HG03575 (cell line): ENCODE measurements at regions not wholly inside any gene's neighbourhood (a gene's known extent, or its start where the extent isn't known, plus 50 kb on each side); places are given as distances from the start of the nearest gene placed in this dataset.
"Not testable (repeated sequence)": the region's sequence is repeated elsewhere in the genome, so short reads cannot be mapped to it uniquely, and the experiment has no call there.

Experiments used
- ATAC-seq: cut with Tn5 transposase; IDR thresholded peaks from one replicate; pipeline ENCODE4 v1.9.1; 2021; ENCODE audit not compliant: unreplicated experiment, insufficient number of reproducible peaks, low FRiP score; ENCODE audit errors: extremely low read depth

GRCh38 chr14:83101846-83102245, 1568.2 kb upstream of the SEL1L start:
- no peak for ATAC-seq

- no peak for ATAC-seq
These were observed 1584.4 kb upstream of the SEL1L start for GRCh38 chr14:83118029-83118428.

- no peak for ATAC-seq
These were observed 1586.5 kb upstream of the SEL1L start for GRCh38 chr14:83120187-83120586.

GRCh38 chr14:83126076-83126475, 1592.4 kb upstream of the SEL1L start:
- ATAC-seq, result no peak

- no peak for ATAC-seq
These were observed 1595.1 kb upstream of the SEL1L start for GRCh38 chr14:83128783-83129182.

- ATAC-seq, result no peak
These were observed 1595.8 kb upstream of the SEL1L start for GRCh38 chr14:83129496-83129895.

- ATAC-seq, result no peak
These were observed 1600.5 kb upstream of the SEL1L start for GRCh38 chr14:83133981-83134645.

- no peak for ATAC-seq
These were observed 1607.1 kb upstream of the SEL1L start for GRCh38 chr14:83140756-83141155.

GRCh38 chr14:83147006-83147405, 1613.4 kb upstream of the SEL1L start:
- ATAC-seq, result no peak

GRCh38 chr14:83151571-83151970, 1617.9 kb upstream of the SEL1L start:
- ATAC-seq, result no peak

- no peak for ATAC-seq
These were observed 1619.4 kb upstream of the SEL1L start for GRCh38 chr14:83153081-83153480.

- ATAC-seq, result no peak
These were observed 1628.8 kb upstream of the SEL1L start for GRCh38 chr14:83162361-83162929.

GRCh38 chr14:83163016-83163415, 1629.4 kb upstream of the SEL1L start:
- ATAC-seq, result no peak

- no peak for ATAC-seq
These were observed 1630.4 kb upstream of the SEL1L start for GRCh38 chr14:83164016-83164415.

- no peak for ATAC-seq
These were observed 1630.9 kb upstream of the SEL1L start for GRCh38 chr14:83164591-83164990.

- ATAC-seq, result no peak
These were observed 1636.5 kb upstream of the SEL1L start for GRCh38 chr14:83170165-83170564.

- ATAC-seq, result no peak
These were observed 1638.1 kb upstream of the SEL1L start for GRCh38 chr14:83171761-83172160.

GRCh38 chr14:83172363-83172762, 1638.7 kb upstream of the SEL1L start:
- no peak for ATAC-seq

- no peak for ATAC-seq
These were observed 1640.0 kb upstream of the SEL1L start for GRCh38 chr14:83173687-83174086.

- no peak for ATAC-seq
These were observed 1650.9 kb upstream of the SEL1L start for GRCh38 chr14:83184531-83184930.

- not testable (repeated sequence) for ATAC-seq
These were observed 1654.7 kb upstream of the SEL1L start for GRCh38 chr14:83188311-83188710.
